H1 (cell line): ENCODE measurements at regions not wholly inside any gene's neighbourhood (a gene's known extent, or its start where the extent isn't known, plus 50 kb on each side); places are given as distances from the start of the nearest gene placed in this dataset.

Experiments
- CTCF ChIA-PET: fragments of 300-600 bp; sonication (Branson Sonifier 250); formaldehyde crosslinking; loops from one replicate; lab custom pipeline; 2021; ENCODE audit not compliant: partially characterized antibody; lab: Charles Lee
- POLR2A ChIA-PET: fragments of 300-600 bp; sonication (Branson Sonifier 250); formaldehyde crosslinking; loops from one replicate; lab custom pipeline; 2021; ENCODE audit warnings: inconsistent platforms; ENCODE audit not compliant: partially characterized antibody; lab: Charles Lee
- DNase-seq, 2 experiments: peaks; one replicate each; pipeline versions ENCODE4 v3.0.0 to v3.0.0-alpha.2; 2010 to 2022; ENCODE audit warnings: low spot score in 2 of 2, low read depth in 1 of 2, mixed read lengths in 1 of 2
- FAIRE-seq: peaks from 2 replicates; lab custom pipeline; 2011; peaks lifted over from hg19 to GRCh38; lab: Jason Lieb, UNC
- H2AFZ ChIP-seq: 2 replicates; pipeline ENCODE4 v1.8.1; 2012; ENCODE audit warnings: low read length, inconsistent platforms
- H2AK5ac ChIP-seq: 2 replicates; pipeline ENCODE4 v1.6.1; 2013; ENCODE audit warnings: low read depth, low read length
- H2BK120ac ChIP-seq: replicated peaks from 2 replicates; pipeline ENCODE3; 2013; ENCODE audit warnings: low read depth, low read length, inconsistent platforms
- H2BK12ac ChIP-seq: 2 replicates; pipeline ENCODE4 v1.6.1; 2013; ENCODE audit warnings: low read depth, low read length
- H2BK15ac ChIP-seq: 2 replicates; pipeline ENCODE4 v1.6.1; 2013; ENCODE audit warnings: low read length
- H2BK20ac ChIP-seq: 2 replicates; pipeline ENCODE4 v1.6.1; 2013; ENCODE audit warnings: low read length
- H2BK5ac ChIP-seq: 2 replicates; pipeline ENCODE4 v1.6.1; 2013; ENCODE audit warnings: low read depth, low read length
- H3K14ac ChIP-seq: 2 replicates; pipeline ENCODE4 v1.6.1; 2013; ENCODE audit warnings: inconsistent platforms; ENCODE audit not compliant: insufficient read length
- H3K18ac ChIP-seq: 2 replicates; pipeline ENCODE4 v1.6.1; 2013; ENCODE audit warnings: low read length; ENCODE audit errors: extremely low read depth
- H3K23ac ChIP-seq: 2 replicates; pipeline ENCODE4 v1.6.1; 2013; ENCODE audit warnings: inconsistent platforms; ENCODE audit not compliant: insufficient read length
- H3K23me2 ChIP-seq: 2 replicates; pipeline ENCODE4 v1.6.1; 2013; ENCODE audit warnings: low read depth, low read length
- H3K27ac ChIP-seq: 2 replicates; pipeline ENCODE4 v1.6.1; 2011; ENCODE audit warnings: low read depth, low read length, inconsistent platforms
- H3K27me3 ChIP-seq, 4 experiments: replicated peaks in 1 of 4; 1 replicate in 1 of 4; 2 replicates in 3 of 4; pipeline versions ENCODE4 v1.6.1 to v1.8.1; 2011 to 2013; ENCODE audit warnings: low read length in 3 of 4, mild to moderate bottlenecking in 3 of 4, inconsistent platforms in 2 of 4, mixed read lengths in 2 of 4, moderate library complexity in 1 of 4; ENCODE audit not compliant: control insufficient read depth in 3 of 4, insufficient read depth in 3 of 4; ENCODE audit errors: extremely low read depth in 1 of 4
- H3K36me3 ChIP-seq, 4 experiments: 2 replicates each; pipeline versions ENCODE4 v1.6.1 to v1.8.1; 2011 to 2013; ENCODE audit warnings: mild to moderate bottlenecking in 4 of 4, low read length in 3 of 4, moderate library complexity in 2 of 4, control low read depth in 1 of 4, inconsistent platforms in 1 of 4; ENCODE audit not compliant: insufficient read depth in 4 of 4, control insufficient read depth in 2 of 4
- H3K4ac ChIP-seq: replicated peaks from 2 replicates; pipeline ENCODE3; 2013; ENCODE audit warnings: low read length, low read depth, mixed read lengths, inconsistent platforms; ENCODE audit not compliant: insufficient read length
- H3K4me1 ChIP-seq, 4 experiments: replicated peaks in 1 of 4; 1 replicate in 1 of 4; 2 replicates in 3 of 4; pipeline versions ENCODE4 v1.6.1 to v1.8.1; 2011 to 2013; ENCODE audit warnings: low read length in 3 of 4, inconsistent platforms in 2 of 4, mixed read lengths in 1 of 4; ENCODE audit not compliant: insufficient read depth in 4 of 4, control insufficient read depth in 3 of 4
- H3K4me2 ChIP-seq, 2 experiments: 2 replicates each; pipeline versions ENCODE4 v1.6.1 to v1.8.1; 2011 to 2013; ENCODE audit warnings: low read depth in 2 of 2, low read length in 2 of 2, control low read depth in 1 of 2, inconsistent platforms in 1 of 2, mild to moderate bottlenecking in 1 of 2; ENCODE audit not compliant: insufficient read depth in 1 of 2
- H3K4me3 ChIP-seq, 4 experiments: fragments of 200-600, 300-600 bp in 1 of 4; sonication (generic), shearing (Covaris generic), sonication (Bioruptor Twin) in 1 of 4; 2 replicates each; pipeline versions ENCODE4 v1.5.1 to v1.8.1; 2011 to 2016; ENCODE audit warnings: low read length in 4 of 4, low read depth in 3 of 4, control low read depth in 2 of 4, inconsistent platforms in 2 of 4, mild to moderate bottlenecking in 2 of 4, mixed read lengths in 1 of 4, moderate library complexity in 1 of 4; ENCODE audit not compliant: insufficient read depth in 2 of 4; ENCODE audit errors: extremely low read depth in 1 of 4
- H3K56ac ChIP-seq: replicated peaks from 2 replicates; pipeline ENCODE3; 2013; ENCODE audit warnings: low read depth, mild to moderate bottlenecking, mixed read lengths, low read length, inconsistent platforms; ENCODE audit not compliant: insufficient read length
- H3K79me1 ChIP-seq: 2 replicates; pipeline ENCODE4 v1.6.1; 2013; ENCODE audit warnings: low read depth, low read length, control low read depth
- H3K79me2 ChIP-seq, 2 experiments: 2 replicates each; pipeline versions ENCODE4 v1.6.1 to v1.8.1; 2012 to 2013; ENCODE audit warnings: low read length in 2 of 2, mild to moderate bottlenecking in 2 of 2, inconsistent platforms in 1 of 2; ENCODE audit not compliant: insufficient read depth in 2 of 2, control insufficient read depth in 1 of 2
- H3K9ac ChIP-seq, 4 experiments: replicated peaks in 1 of 4; 1 replicate in 1 of 4; 2 replicates in 3 of 4; pipeline versions ENCODE4 v1.6.1 to v1.8.1; 2011 to 2013; ENCODE audit warnings: low read depth in 3 of 4, low read length in 3 of 4, control low read depth in 2 of 4, mild to moderate bottlenecking in 2 of 4, moderate library complexity in 2 of 4, inconsistent platforms in 1 of 4; ENCODE audit errors: extremely low read depth in 1 of 4
- H3K9me3 ChIP-seq, 2 experiments: 2 replicates each; pipeline versions ENCODE4 v1.6.1 to v1.8.1; 2012 to 2013; ENCODE audit warnings: mild to moderate bottlenecking in 2 of 2, moderate library complexity in 2 of 2, control low read depth in 1 of 2, inconsistent platforms in 1 of 2, low read depth in 1 of 2, low read length in 1 of 2, mixed read lengths in 1 of 2; ENCODE audit not compliant: insufficient read depth in 2 of 2
- H4K20me1 ChIP-seq, 2 experiments: replicated peaks in 1 of 2; 2 replicates each; pipeline versions ENCODE3 to v1.8.1; 2011 to 2013; ENCODE audit warnings: inconsistent platforms in 2 of 2, low read length in 2 of 2, mild to moderate bottlenecking in 1 of 2; ENCODE audit not compliant: insufficient read depth in 2 of 2, control insufficient read depth in 1 of 2
- H4K5ac ChIP-seq: 2 replicates; pipeline ENCODE4 v1.6.1; 2013; ENCODE audit warnings: low read length, low read depth, mixed read lengths, inconsistent platforms; ENCODE audit not compliant: insufficient read length
- H4K8ac ChIP-seq: 2 replicates; pipeline ENCODE4 v1.8.0; 2013; ENCODE audit warnings: mild to moderate bottlenecking, moderate library complexity, low read length, inconsistent platforms; ENCODE audit not compliant: insufficient read depth; ENCODE audit errors: extremely low read depth
- H4K91ac ChIP-seq: replicated peaks from 2 replicates; pipeline ENCODE3; 2013; ENCODE audit warnings: low read length, mixed read lengths, inconsistent platforms; ENCODE audit not compliant: insufficient read length
- CBX5 ChIP-seq: fragments of 300-800, 300-1000 bp; sonication (generic); IDR thresholded peaks from 2 replicates; pipeline ENCODE4 v1.7.1; 2016; ENCODE audit warnings: antibody characterized with exemption, low read length, low read depth
- SAP30 ChIP-seq: fragments of 300-600 bp; sonication (generic); IDR thresholded peaks from 2 replicates; pipeline ENCODE4 v1.7.1; 2012; ENCODE audit warnings: low read length, moderate library complexity, mild to moderate bottlenecking, inconsistent platforms; ENCODE audit not compliant: insufficient read depth, insufficient replicate concordance
- TAF1 ChIP-seq: IDR thresholded peaks from 2 replicates; pipeline ENCODE4 v1.6.1; 2011; ENCODE audit warnings: mild to moderate bottlenecking, low read depth, low read length
- WGBS, 2 experiments: shearing (Covaris generic) in 1 of 2; methylation state at CpG; one replicate each; pipeline versions ENCODE4 v1.1.6 to v1.1.7; 2013 to 2015; ENCODE audit warnings: low lambda C conversion rate in 2 of 2, mixed read lengths in 2 of 2, inconsistent platforms in 1 of 2, low coverage in 1 of 2, missing lambda C conversion rate in 1 of 2; ENCODE audit not compliant: insufficient replicate concordance in 2 of 2, insufficient coverage in 1 of 2, insufficient read length in 1 of 2; ENCODE audit errors: extremely low coverage in 1 of 2, missing lambda C conversion rate in 1 of 2; 5-methylcytosine and 5-hydroxymethylcytosine counted together
- TF ChIP-seq, protein P1 (sequence below): IDR thresholded peaks from 2 replicates; pipeline ENCODE4 v1.6.1; 2011; ENCODE audit warnings: low read depth, mild to moderate bottlenecking, low read length; ENCODE audit not compliant: insufficient read depth

DNA sequence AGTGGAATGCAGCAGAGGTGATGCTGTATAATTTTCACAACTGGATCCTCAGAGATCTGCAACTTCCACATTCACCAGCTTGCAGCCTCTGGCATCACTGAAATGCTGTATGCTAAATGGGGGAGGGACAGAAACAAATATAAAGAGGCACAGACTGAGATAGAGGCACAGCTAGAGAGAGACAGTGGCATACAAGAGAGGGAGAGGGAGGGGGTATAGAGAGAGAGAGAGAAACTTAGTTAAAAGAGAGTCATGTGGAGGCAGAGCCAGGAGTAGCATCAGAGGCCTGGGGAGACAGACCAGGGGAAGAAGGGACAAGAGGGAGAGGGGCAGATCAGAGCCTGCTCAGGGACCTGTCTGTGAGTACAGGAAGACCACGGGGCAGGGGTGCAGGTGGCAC is 84.5 kb upstream of the GRIK3 start:
- no peak overlapping the region for H4K5ac ChIP-seq
- H3K23me2 ChIP-seq, result no peaks in the 10 kb centered on the region
- FAIRE-seq (no peak), DNase-seq (no peak)
- ChIA-PET POLR2A (no interaction called here), CTCF (interaction anchor here (1.0 to 3.3 kb wide), 5 partner anchors 16 to 602 kb away, joined by 3 to 10 read pairs (median 4); no protein-coding TSS in a partner anchor)
- no peak overlapping the region for H4K8ac ChIP-seq
- H4K20me1 ChIP-seq, result no peaks in the 10 kb centered on the region
- no peak overlapping the region for H3K27ac ChIP-seq
- no peaks in the 10 kb centered on the region for H3K79me2 ChIP-seq
- H2AK5ac ChIP-seq, result no peak overlapping the region
- H3K14ac ChIP-seq, result no peak overlapping the region
- no peak overlapping the region for H3K18ac ChIP-seq
- H3K9ac ChIP-seq, result no peak overlapping the region; a peak in 1 of 7 replicates
- no peak overlapping the region for H3K23ac ChIP-seq
- H2AFZ ChIP-seq, result no peak overlapping the region
- H2BK5ac ChIP-seq, result no peak overlapping the region
- no peak overlapping the region for H4K91ac ChIP-seq
- H3K79me1 ChIP-seq, result no peaks in the 10 kb centered on the region
- WGBS, 2 experiments, result 100% methylated on average over 1 of the region's 1 CpG; no CpG with 5 or more reads in 1 of the 2 experiments
- no peak overlapping the region for H3K4me3 ChIP-seq
- no peak overlapping the region for H2BK15ac ChIP-seq
- no peaks in the 10 kb centered on the region; a peak in 1 of 8 replicates for H3K36me3 ChIP-seq
- no peak overlapping the region for H2BK12ac ChIP-seq
- H3K4me2 ChIP-seq, result no peak overlapping the region
- H3K9me3 ChIP-seq, result no peaks in the 10 kb centered on the region
- TF ChIP-seq CBX5, result no peak
- no peak for TF ChIP-seq SAP30
- TF ChIP-seq, protein P1, sequence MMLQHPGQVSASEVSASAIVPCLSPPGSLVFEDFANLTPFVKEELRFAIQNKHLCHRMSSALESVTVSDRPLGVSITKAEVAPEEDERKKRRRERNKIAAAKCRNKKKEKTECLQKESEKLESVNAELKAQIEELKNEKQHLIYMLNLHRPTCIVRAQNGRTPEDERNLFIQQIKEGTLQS, result no peak
- no peak for TF ChIP-seq TAF1
- no peaks in the 10 kb centered on the region for H3K4me1 ChIP-seq
- no peak overlapping the region for H3K4ac ChIP-seq
- H3K27me3 ChIP-seq, result no peaks in the 10 kb centered on the region
- no peak overlapping the region for H2BK20ac ChIP-seq
- H2BK120ac ChIP-seq, result no peak overlapping the region
- no peak overlapping the region for H3K56ac ChIP-seq
